ENCODE measurements at regions not wholly inside any gene's neighbourhood (a gene's known extent, or its start where the extent isn't known, plus 50 kb on each side); places are given as distances from the start of the nearest gene placed in this dataset.

DNA sequence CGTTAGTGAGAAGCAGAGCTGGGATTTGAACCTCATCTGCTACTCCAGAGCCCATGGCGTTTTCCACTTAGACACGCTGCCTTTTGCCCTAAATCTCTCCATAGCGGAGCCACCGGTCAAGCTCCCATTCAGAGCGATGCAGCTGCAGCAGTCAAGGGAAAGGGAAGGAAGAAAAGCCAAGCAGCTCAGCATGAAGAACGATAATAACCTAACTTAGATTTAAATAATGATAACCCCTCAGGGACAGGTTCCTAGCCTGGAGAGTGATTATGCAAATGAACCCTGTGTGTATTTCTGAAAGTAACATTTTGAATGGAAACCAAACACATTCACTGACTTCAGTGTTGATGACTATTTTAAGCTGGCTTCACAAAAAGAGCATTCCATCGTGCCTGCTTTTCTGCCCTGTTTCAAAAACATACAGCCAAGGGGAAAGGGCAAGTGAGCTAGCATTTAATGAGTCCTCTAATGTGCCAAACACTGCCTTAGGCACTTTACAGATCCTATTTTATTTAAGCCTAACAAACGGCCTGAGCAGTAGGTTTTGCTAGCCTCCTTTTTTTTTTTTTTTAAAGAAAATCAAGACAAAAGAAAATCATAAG, 798.3 kb downstream of the CDH8 start:
- no peak overlapping the region for H2AFZ ChIP-seq (ENCODE audit: low read depth, low read length, severe bottlenecking)
- H3K79me2 ChIP-seq (ENCODE audit: insufficient read depth, low read length), result no peaks in the 10 kb centered on the region
- no peaks in the 10 kb centered on the region for H3K9me3 ChIP-seq (ENCODE audit: insufficient read depth, low read length)
- no peak overlapping the region for H3K4me3 ChIP-seq (ENCODE audit: insufficient read depth, low read length, poor library complexity, severe bottlenecking)
- no peak overlapping the region for H3K4me2 ChIP-seq (ENCODE audit: low read depth, low read length, poor library complexity, severe bottlenecking)
- no peak overlapping the region for H3K9ac ChIP-seq (ENCODE audit: low read length)
- H4K20me1 ChIP-seq (ENCODE audit: low read depth, low read length), result no peaks in the 10 kb centered on the region
- no peaks in the 10 kb centered on the region for H3K36me3 ChIP-seq (ENCODE audit: low read length)
- no peaks in the 10 kb centered on the region for H3F3A ChIP-seq (ENCODE audit: insufficient read depth)
- no peak for TF ChIP-seq EZH2phosphoT487 (conservative IDR thresholded peaks at IDR 0.05; ENCODE audit: low read length)
- TF ChIP-seq, protein P1, sequence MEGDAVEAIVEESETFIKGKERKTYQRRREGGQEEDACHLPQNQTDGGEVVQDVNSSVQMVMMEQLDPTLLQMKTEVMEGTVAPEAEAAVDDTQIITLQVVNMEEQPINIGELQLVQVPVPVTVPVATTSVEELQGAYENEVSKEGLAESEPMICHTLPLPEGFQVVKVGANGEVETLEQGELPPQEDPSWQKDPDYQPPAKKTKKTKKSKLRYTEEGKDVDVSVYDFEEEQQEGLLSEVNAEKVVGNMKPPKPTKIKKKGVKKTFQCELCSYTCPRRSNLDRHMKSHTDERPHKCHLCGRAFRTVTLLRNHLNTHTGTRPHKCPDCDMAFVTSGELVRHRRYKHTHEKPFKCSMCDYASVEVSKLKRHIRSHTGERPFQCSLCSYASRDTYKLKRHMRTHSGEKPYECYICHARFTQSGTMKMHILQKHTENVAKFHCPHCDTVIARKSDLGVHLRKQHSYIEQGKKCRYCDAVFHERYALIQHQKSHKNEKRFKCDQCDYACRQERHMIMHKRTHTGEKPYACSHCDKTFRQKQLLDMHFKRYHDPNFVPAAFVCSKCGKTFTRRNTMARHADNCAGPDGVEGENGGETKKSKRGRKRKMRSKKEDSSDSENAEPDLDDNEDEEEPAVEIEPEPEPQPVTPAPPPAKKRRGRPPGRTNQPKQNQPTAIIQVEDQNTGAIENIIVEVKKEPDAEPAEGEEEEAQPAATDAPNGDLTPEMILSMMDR (IDR thresholded peaks at IDR 0.05; ENCODE audit: insufficient read depth, low read length, poor library complexity, severe bottlenecking), result no peak
- no peaks in the 10 kb centered on the region for H3K27me3 ChIP-seq (ENCODE audit: low read length)
- H3K9me2 ChIP-seq (replicated peaks; ENCODE audit: insufficient read depth, low read length), result no peaks in the 10 kb centered on the region; the same call in 1 of the 2 replicates
- no peak overlapping the region for H3K27ac ChIP-seq (ENCODE audit: low read depth, low read length)

DNA sequence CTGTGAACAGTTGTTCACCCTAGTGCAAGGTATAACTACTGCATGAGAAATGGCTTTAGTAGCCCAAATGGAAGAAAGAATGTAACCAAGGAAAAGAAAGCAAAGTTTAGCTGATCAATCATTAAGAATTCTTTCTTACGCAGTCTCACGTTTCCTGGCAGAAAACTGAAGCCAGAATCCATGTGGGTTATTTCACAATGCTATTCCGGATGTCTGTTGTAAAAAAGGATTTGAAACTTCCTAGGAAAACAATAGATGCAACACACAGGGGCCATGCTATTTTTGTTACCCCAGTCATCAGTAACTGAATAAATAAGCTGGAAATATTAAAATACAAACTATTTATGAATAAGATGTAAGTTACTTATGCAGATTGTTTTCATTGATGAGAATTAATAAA, 802.5 kb downstream of the CDH8 start:
- TF ChIP-seq, protein P1 (IDR thresholded peaks at IDR 0.05; ENCODE audit: insufficient read depth, low read length, poor library complexity, severe bottlenecking), result no peak
- TF ChIP-seq EZH2phosphoT487 (conservative IDR thresholded peaks at IDR 0.05; ENCODE audit: low read length), result no peak
- Histone ChIP-seq H3K36me3 (ENCODE audit: low read length) (no peaks in the 10 kb centered on the region), H3K9me3 (ENCODE audit: insufficient read depth, low read length) (no peaks in the 10 kb centered on the region), H3K4me2 (ENCODE audit: low read depth, low read length, poor library complexity, severe bottlenecking) (no peak overlapping the region), H3K9ac (ENCODE audit: low read length) (no peak overlapping the region), H3K27me3 (ENCODE audit: low read length) (no peaks in the 10 kb centered on the region), H3K9me2 (replicated peaks; ENCODE audit: insufficient read depth, low read length) (no peaks in the 10 kb centered on the region; the same call in 1 of the 2 replicates), H3F3A (ENCODE audit: insufficient read depth) (no peaks in the 10 kb centered on the region), H2AFZ (ENCODE audit: low read depth, low read length, severe bottlenecking) (no peak overlapping the region), H3K79me2 (ENCODE audit: insufficient read depth, low read length) (no peaks in the 10 kb centered on the region), H3K27ac (ENCODE audit: low read depth, low read length) (no peak overlapping the region), H4K20me1 (ENCODE audit: low read depth, low read length) (no peaks in the 10 kb centered on the region), H3K4me3 (ENCODE audit: insufficient read depth, low read length, poor library complexity, severe bottlenecking) (no peak overlapping the region)

- no peak overlapping the region for H3K9ac ChIP-seq (ENCODE audit: low read length)
- H3K4me2 ChIP-seq (ENCODE audit: low read depth, low read length, poor library complexity, severe bottlenecking), result no peak overlapping the region
- H3K9me2 ChIP-seq (replicated peaks; ENCODE audit: insufficient read depth, low read length), result no peaks in the 10 kb centered on the region
- H3K27ac ChIP-seq (ENCODE audit: low read depth, low read length), result no peak overlapping the region
- H3K27me3 ChIP-seq (ENCODE audit: low read length), result no peaks in the 10 kb centered on the region
- no peaks in the 10 kb centered on the region for H3K79me2 ChIP-seq (ENCODE audit: insufficient read depth, low read length)
- H3K36me3 ChIP-seq (ENCODE audit: low read length), result no peaks in the 10 kb centered on the region
- H2AFZ ChIP-seq (ENCODE audit: low read depth, low read length, severe bottlenecking), result no peak overlapping the region
- TF ChIP-seq, protein P1 (IDR thresholded peaks at IDR 0.05; ENCODE audit: insufficient read depth, low read length, poor library complexity, severe bottlenecking), result no peak
- no peak for TF ChIP-seq EZH2phosphoT487 (conservative IDR thresholded peaks at IDR 0.05; ENCODE audit: low read length)
- H3K9me3 ChIP-seq (ENCODE audit: insufficient read depth, low read length), result no peaks in the 10 kb centered on the region
- no peaks in the 10 kb centered on the region for H4K20me1 ChIP-seq (ENCODE audit: low read depth, low read length)
- no peak overlapping the region for H3K4me3 ChIP-seq (ENCODE audit: insufficient read depth, low read length, poor library complexity, severe bottlenecking)
- H3F3A ChIP-seq (ENCODE audit: insufficient read depth), result no peaks in the 10 kb centered on the region
These were observed 807.9 kb downstream of the CDH8 start for GRCh38 chr16:61228371-61228770.

Measured in SU-DHL-6 (cell line).